Neural progenitor cell (in vitro differentiated cells): ENCODE measurements at regions not wholly inside any gene's neighbourhood (a gene's known extent, or its start where the extent isn't known, plus 50 kb on each side); places are given as distances from the start of the nearest gene placed in this dataset.

Experiments
- CTCF ChIP-seq: fragments of 200-600 bp; sonication (generic); IDR thresholded peaks from 2 replicates; pipeline ENCODE4 v1.5.1; 2017; ENCODE audit warnings: antibody characterized with exemption, mild to moderate bottlenecking
- EZH2 ChIP-seq: fragments of 200-600 bp; sonication (generic); IDR thresholded peaks from 2 replicates; pipeline ENCODE4 v1.6.1; 2017; ENCODE audit warnings: antibody characterized with exemption, mild to moderate bottlenecking, moderate library complexity
- EZH2phosphoT487 ChIP-seq: fragments of 200-600 bp; sonication (generic); IDR thresholded peaks from 2 replicates; pipeline ENCODE4 v1.6.1; 2017; ENCODE audit warnings: antibody characterized with exemption

DNA sequence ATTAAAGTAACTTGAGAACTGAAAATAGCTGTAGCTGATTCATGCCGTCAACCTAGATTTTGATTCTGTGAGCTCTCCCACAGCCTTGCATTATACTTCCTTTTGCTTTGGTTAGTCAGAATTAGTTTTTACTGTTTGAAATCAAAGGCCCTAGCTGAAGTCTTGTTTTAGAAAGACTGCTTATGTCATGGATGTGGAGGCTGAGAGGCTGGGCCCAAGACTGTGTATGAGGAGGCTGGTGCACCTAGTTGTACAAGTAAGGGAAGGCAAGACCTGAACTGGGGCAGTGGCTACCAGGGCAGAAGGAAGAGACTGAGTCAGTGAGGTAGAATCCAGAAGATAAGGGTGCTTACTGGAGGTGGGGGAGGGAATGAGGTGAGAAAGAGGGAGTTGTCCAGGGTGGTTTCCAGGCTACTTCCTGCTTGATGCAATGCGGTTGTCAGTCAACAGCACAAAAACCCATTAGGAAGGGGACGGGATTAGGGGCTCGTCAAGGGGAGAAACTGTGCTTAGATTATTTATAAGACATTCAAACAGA lies 76.2 kb upstream of the PAGE3 start:
- TF ChIP-seq EZH2 (no peak), CTCF (no peak), EZH2phosphoT487 (no peak)
